Right lobe of liver (tissue), 6 donors: ENCODE measurements at regions not wholly inside any gene's neighbourhood (a gene's known extent, or its start where the extent isn't known, plus 50 kb on each side); places are given as distances from the start of the nearest gene placed in this dataset.

Experiments
- ATAC-seq, 4 donors: fragments of 200-7000 bp; cut with Tn5 transposase; one replicate each; pipeline ENCODE4 v1.9.1; 2020; ENCODE audit warnings: mild to moderate bottlenecking in 4 of 4, moderate library complexity in 4 of 4
- DNase-seq, 3 donors: peaks; one replicate each; pipeline ENCODE4 v3.0.0-alpha.2; 2020
- H3K27ac ChIP-seq, 3 donors: fragments of 200-600 bp; one replicate each; pipeline ENCODE4 v1.8.0; 2022
- H3K27me3 ChIP-seq, 2 donors: fragments of 200-600 bp; one replicate each; pipeline ENCODE4 v1.8.0; 2022
- H3K36me3 ChIP-seq, 4 donors: fragments of 200-600 bp; sonication (generic) in 1 of 4; one replicate each; pipeline versions ENCODE4 v1.5.1 to v1.8.0; 2017 to 2022; ENCODE audit warnings: control low read depth in 1 of 4
- H3K4me1 ChIP-seq, 4 donors: fragments of 200-600 bp; sonication (generic) in 1 of 4; one replicate each; pipeline versions ENCODE4 v1.5.1 to v1.8.0; 2017 to 2022; ENCODE audit warnings: control low read depth in 1 of 4
- H3K4me3 ChIP-seq, 3 donors: fragments of 200-600 bp; one replicate each; pipeline ENCODE4 v1.8.0; 2022
- H3K9me3 ChIP-seq, 4 donors: fragments of 200-600 bp; sonication (generic) in 1 of 4; one replicate each; pipeline versions ENCODE4 v1.5.1 to v1.8.0; 2017 to 2022; ENCODE audit warnings: control low read depth in 1 of 4
- POLR2A ChIP-seq: fragments of 450-650 bp; IDR thresholded peaks from one replicate; pipeline ENCODE4 v1.6.1; 2017; ENCODE audit warnings: antibody characterized with exemption, mild to moderate bottlenecking
- WGBS: methylation state at CpG from one replicate; pipeline ENCODE4 v1.1.6; 2018; ENCODE audit warnings: low coverage, low lambda C conversion rate; ENCODE audit not compliant: insufficient coverage; ENCODE audit errors: missing lambda C conversion rate; 5-methylcytosine and 5-hydroxymethylcytosine counted together
- intact Hi-C, 2 donors: fragments of 100-400 bp; cut with DNase I; formaldehyde crosslinking; loops; one replicate each; pipeline versions ENCODE4 v1.11.2 to v1.14.1; 2022
- TF ChIP-seq, protein P1 (sequence below), 4 donors: fragments of 200-600 bp in 3 of 4; fragments of 450-650 bp in 1 of 4; IDR thresholded peaks; one replicate each; pipeline versions ENCODE4 v1.5.1 to v1.8.0; 2016 to 2022; ENCODE audit warnings: antibody characterized with exemption in 4 of 4, mild to moderate bottlenecking in 2 of 4
- donor health status: DM: no; HTN: yes; CAD: no.
- donor health status: DM: no; HTN: no; CAD: no.
- donor health status: DM: no; HTN: no; CAD: no.
- donor health status: DM: no; HTN: yes; CAD: no.
- donor health status: DM: no; HTN: yes; CAD: no.

DNA sequence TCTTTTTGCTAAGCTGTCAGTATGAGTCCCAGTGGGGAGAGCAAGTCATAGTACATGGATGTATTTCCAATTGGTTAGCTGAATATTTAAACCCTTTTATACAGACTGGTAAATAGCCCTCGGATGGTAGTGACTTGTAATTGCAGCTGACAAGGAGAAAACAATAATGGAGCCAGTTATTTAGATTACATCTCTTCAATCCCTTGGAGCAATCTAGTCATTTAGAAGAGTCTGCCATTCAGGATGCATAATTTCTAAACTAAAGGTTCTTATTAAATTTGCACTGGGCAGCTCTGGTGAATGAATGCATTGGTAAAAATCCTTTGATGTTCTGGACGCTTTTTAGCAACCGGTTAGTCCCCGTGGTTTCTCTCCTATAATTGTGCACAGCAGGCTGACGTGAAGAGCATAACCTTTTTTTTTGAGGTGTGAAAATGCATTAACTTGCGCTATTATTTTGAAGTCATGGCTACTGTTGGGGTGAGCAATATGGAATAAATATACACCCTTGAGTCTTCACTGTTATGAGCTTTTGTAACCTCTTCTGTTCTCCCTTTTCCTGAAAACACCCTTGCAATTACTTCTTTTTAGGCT, 158.6 kb upstream of the CD180 start:
- Histone ChIP-seq H3K27ac (no peak overlapping the region), H3K9me3 (no peaks in the 10 kb centered on the region), H3K27me3 (no peaks in the 10 kb centered on the region), H3K4me1 (no peaks in the 10 kb centered on the region), H3K4me3 (no peak overlapping the region), H3K36me3 (no peaks in the 10 kb centered on the region)
- DNase-seq: no peak
- ATAC-seq: no peak
- intact Hi-C loops: no loop called here
- no peak for TF ChIP-seq POLR2A
- TF ChIP-seq, protein P1, sequence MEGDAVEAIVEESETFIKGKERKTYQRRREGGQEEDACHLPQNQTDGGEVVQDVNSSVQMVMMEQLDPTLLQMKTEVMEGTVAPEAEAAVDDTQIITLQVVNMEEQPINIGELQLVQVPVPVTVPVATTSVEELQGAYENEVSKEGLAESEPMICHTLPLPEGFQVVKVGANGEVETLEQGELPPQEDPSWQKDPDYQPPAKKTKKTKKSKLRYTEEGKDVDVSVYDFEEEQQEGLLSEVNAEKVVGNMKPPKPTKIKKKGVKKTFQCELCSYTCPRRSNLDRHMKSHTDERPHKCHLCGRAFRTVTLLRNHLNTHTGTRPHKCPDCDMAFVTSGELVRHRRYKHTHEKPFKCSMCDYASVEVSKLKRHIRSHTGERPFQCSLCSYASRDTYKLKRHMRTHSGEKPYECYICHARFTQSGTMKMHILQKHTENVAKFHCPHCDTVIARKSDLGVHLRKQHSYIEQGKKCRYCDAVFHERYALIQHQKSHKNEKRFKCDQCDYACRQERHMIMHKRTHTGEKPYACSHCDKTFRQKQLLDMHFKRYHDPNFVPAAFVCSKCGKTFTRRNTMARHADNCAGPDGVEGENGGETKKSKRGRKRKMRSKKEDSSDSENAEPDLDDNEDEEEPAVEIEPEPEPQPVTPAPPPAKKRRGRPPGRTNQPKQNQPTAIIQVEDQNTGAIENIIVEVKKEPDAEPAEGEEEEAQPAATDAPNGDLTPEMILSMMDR (IDR thresholded peaks at IDR 0.05): no peak
- 81% methylated on average over 6 of the region's 6 CpGs for WGBS

DNA sequence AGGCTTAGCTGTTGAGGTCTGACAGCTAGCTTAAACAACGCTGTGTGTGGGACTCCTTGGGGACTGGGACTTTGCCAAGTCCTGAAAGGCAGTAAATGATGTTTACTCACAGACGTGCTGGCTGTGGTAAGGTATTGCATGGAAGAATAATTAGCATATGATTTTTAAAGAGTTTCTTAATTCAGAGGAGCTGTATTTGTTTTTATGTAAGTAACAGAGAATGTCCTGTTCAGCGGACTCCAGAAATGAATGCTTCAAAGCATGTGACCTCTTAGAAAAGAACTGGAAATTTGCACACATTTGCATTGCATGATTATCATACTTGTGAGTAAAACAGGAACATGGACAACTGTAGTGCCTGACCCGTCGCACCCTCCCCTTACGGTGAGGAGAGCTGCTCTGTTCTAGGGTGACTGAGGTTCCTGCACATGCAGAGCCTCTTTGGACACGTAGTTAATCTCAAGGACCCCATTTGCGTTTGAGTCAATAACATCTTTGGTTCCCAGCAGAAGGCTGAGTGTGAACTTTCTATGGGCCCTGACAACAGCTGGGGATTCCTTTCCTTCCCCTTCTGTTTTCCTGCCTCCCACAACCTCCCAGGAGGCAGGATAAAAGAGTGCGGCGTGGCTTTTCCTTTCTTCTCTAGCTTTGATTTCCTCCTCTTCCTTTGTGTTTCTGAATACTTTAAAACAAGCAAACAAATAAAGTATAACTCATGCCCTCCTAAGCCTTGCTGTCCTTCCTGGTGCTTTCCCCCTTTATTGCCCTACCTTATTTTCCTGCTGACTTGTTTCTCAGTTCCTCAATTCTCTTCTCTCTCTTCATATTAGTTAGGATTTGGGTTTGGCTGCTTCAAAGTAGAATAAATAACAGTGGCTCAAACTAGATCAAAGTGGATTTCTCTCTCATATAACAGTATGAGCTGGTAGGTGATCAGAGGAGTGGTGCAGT, 157.2 kb upstream of the CD180 start:
- WGBS: 49% methylated on average over 6 of the region's 10 CpGs
- intact Hi-C loops: no loop called here
- Histone ChIP-seq H3K4me3 (no peak overlapping the region), H3K27me3 (no peaks in the 10 kb centered on the region), H3K9me3 (no peaks in the 10 kb centered on the region), H3K27ac (no peak overlapping the region), H3K36me3 (no peaks in the 10 kb centered on the region), H3K4me1 (no peaks in the 10 kb centered on the region)
- no peak for TF ChIP-seq POLR2A
- TF ChIP-seq, protein P1 (IDR thresholded peaks at IDR 0.05): no peak
- ATAC-seq: no peak
- no peak for DNase-seq

DNA sequence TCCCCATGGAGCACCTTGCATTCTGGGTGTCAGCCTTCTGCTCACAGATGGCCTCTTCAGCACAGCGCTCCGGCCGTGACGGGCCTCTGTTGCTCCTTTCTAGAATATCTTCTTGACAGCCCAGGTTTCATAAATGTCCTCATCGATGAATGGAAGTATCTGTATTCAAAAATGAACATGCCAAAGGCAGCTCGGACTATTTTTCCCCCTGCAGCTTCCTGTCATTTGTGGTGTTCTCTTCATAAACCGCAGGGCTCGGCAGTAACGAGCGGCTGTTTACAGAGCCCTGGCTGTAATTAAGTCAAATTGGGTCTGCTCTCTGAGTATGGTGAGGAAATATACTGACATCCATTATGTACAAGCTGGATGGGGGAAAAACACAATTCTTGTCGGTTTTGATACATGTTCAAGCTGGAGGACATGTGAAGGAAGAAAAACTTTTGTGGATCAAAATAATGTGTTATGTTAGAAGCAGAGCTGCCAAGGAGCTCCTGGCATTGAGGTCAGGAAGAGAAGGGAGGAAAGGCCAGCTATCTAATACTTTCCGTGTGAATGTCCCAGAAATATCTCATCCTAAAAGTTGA, 154.1 kb upstream of the CD180 start:
- H3K4me1 ChIP-seq: no peaks in the 10 kb centered on the region
- H3K36me3 ChIP-seq: no peaks in the 10 kb centered on the region
- intact Hi-C loops: no loop called here
- H3K27me3 ChIP-seq: no peaks in the 10 kb centered on the region
- H3K27ac ChIP-seq: no peak overlapping the region
- 50% methylated on average over 8 of the region's 12 CpGs for WGBS
- no peak for DNase-seq
- H3K4me3 ChIP-seq: no peak overlapping the region
- no peak for TF ChIP-seq POLR2A
- TF ChIP-seq, protein P1 (IDR thresholded peaks at IDR 0.05): no peak
- H3K9me3 ChIP-seq: no peaks in the 10 kb centered on the region
- ATAC-seq: peak; percentile 22 to 44 (median 36)

DNA sequence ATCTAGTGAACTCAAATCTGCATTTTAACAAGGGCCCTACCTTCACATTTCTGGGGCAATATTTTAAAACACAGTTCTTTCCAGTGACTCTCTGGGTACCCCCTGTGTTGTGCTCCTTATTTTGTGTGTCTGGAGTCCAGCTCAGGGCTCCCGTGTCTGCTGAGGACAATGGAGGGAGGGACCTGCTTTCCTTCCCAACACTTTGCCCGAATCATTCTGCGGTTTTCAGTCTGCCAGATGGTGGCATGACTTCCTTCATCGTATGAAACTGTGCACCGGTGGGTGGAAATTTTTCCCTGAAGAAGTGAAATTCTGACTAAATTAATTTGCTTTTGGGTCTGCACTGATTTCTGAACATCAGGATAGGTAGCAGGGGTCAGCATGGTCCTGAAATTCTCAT, 153.6 kb upstream of the CD180 start:
- intact Hi-C loops: no loop called here
- Histone ChIP-seq H3K4me3 (no peak overlapping the region), H3K27me3 (no peaks in the 10 kb centered on the region), H3K36me3 (no peaks in the 10 kb centered on the region), H3K9me3 (no peaks in the 10 kb centered on the region), H3K4me1 (no peaks in the 10 kb centered on the region), H3K27ac (no peak overlapping the region)
- DNase-seq (no peak), ATAC-seq (no peak)
- no peak for TF ChIP-seq POLR2A
- TF ChIP-seq, protein P1 (IDR thresholded peaks at IDR 0.05): no peak
- 57% methylated on average over 5 of the region's 5 CpGs for WGBS
